ENCODE measurements at regions not wholly inside any gene's neighbourhood (a gene's known extent, or its start where the extent isn't known, plus 50 kb on each side); places are given as distances from the start of the nearest gene placed in this dataset.

- WGBS, 2 donors: 91 to 93% methylated on average over 2 of the region's 2 CpGs
- Histone ChIP-seq H3K4me3 (no peak overlapping the region), H3K9me3 (ENCODE audit: control insufficient read depth in 4 of 4, insufficient read depth in 3 of 4, low read length in 3 of 4) (no peaks in the 10 kb centered on the region), H3K4me1 (ENCODE audit: control insufficient read depth in 5 of 5, insufficient read depth in 5 of 5, low read length in 5 of 5) (peaks cover 0 to 2% (median 0%) of the 10 kb centered on the region in 5 donors), H3K27ac (ENCODE audit: low read depth in 1 of 2, low read length in 1 of 2) (no peak overlapping the region), H3K27me3 (ENCODE audit: control insufficient read depth in 3 of 3, insufficient read depth in 3 of 3, low read length in 2 of 3) (no peaks in the 10 kb centered on the region), H3K9ac (ENCODE audit: insufficient read depth in 1 of 2, low read length in 2 of 2) (no peak overlapping the region), H3K36me3 (ENCODE audit: control insufficient read depth in 4 of 4, insufficient read depth in 4 of 4, low read length in 4 of 4) (no peaks in the 10 kb centered on the region)
- ATAC-seq (ENCODE audit: insufficient read depth, low FRiP score) (no peak), DNase-seq (no peak)
- no peak for TF ChIP-seq CTCF (IDR thresholded peaks at IDR 0.05; ENCODE audit: control extremely low read depth, extremely low read depth)
Measured at GRCh38 chr9:106797299-106797698, 65.7 kb upstream of the ZNF462 start.

GRCh38 chr9:106798016-106798799 lies 64.8 kb upstream of the ZNF462 start:
- Histone ChIP-seq H3K9ac (ENCODE audit: insufficient read depth in 1 of 2, low read length in 2 of 2) (no peak overlapping the region), H3K27me3 (ENCODE audit: control insufficient read depth in 3 of 3, insufficient read depth in 3 of 3, low read length in 2 of 3) (no peaks in the 10 kb centered on the region), H3K4me3 (no peak overlapping the region), H3K27ac (ENCODE audit: low read depth in 1 of 2, low read length in 1 of 2) (no peak overlapping the region), H3K9me3 (ENCODE audit: control insufficient read depth in 4 of 4, insufficient read depth in 3 of 4, low read length in 3 of 4) (no peaks in the 10 kb centered on the region), H3K4me1 (ENCODE audit: control insufficient read depth in 5 of 5, insufficient read depth in 5 of 5, low read length in 5 of 5) (peaks cover 0 to 2% (median 0%) of the 10 kb centered on the region in 5 donors), H3K36me3 (ENCODE audit: control insufficient read depth in 4 of 4, insufficient read depth in 4 of 4, low read length in 4 of 4) (no peaks in the 10 kb centered on the region)
- 75 to 84% methylated on average over 9 of the region's 9 CpGs for WGBS, 2 donors
- no peak for ATAC-seq (ENCODE audit: insufficient read depth, low FRiP score)
- DNase-seq: peak in 2 of 3 donors; percentile 13 to 18
- no peak for TF ChIP-seq CTCF (IDR thresholded peaks at IDR 0.05; ENCODE audit: control extremely low read depth, extremely low read depth)

- H3K36me3 ChIP-seq (ENCODE audit: control insufficient read depth in 4 of 4, insufficient read depth in 4 of 4, low read length in 4 of 4): no peaks in the 10 kb centered on the region
- no peaks in the 10 kb centered on the region for H3K27me3 ChIP-seq (ENCODE audit: control insufficient read depth in 3 of 3, insufficient read depth in 3 of 3, low read length in 2 of 3)
- H3K4me1 ChIP-seq (ENCODE audit: control insufficient read depth in 5 of 5, insufficient read depth in 5 of 5, low read length in 5 of 5): peaks cover 0 to 2% (median 0%) of the 10 kb centered on the region in 5 donors
- no peaks in the 10 kb centered on the region for H3K9me3 ChIP-seq (ENCODE audit: control insufficient read depth in 4 of 4, insufficient read depth in 3 of 4, low read length in 3 of 4)
- no peak overlapping the region for H3K9ac ChIP-seq (ENCODE audit: insufficient read depth in 1 of 2, low read length in 2 of 2)
- no peak overlapping the region for H3K27ac ChIP-seq (ENCODE audit: low read depth in 1 of 2, low read length in 1 of 2)
- ATAC-seq (ENCODE audit: insufficient read depth, low FRiP score): no peak
- 66 to 81% methylated on average over 4 of the region's 4 CpGs for WGBS, 2 donors
- DNase-seq: peak in 2 of 3 donors; percentile 45
- no peak overlapping the region for H3K4me3 ChIP-seq
- TF ChIP-seq CTCF (IDR thresholded peaks at IDR 0.05; ENCODE audit: control extremely low read depth, extremely low read depth): no peak
Measured at GRCh38 chr9:106799152-106799551, 63.8 kb upstream of the ZNF462 start.
